GM19351 (cell line): ENCODE measurements at regions not wholly inside any gene's neighbourhood (a gene's known extent, or its start where the extent isn't known, plus 50 kb on each side); places are given as distances from the start of the nearest gene placed in this dataset.

Source experiments
- ATAC-seq: cut with Tn5 transposase; IDR thresholded peaks from one replicate; pipeline ENCODE4 v1.9.1; 2021; ENCODE audit warnings: mild to moderate bottlenecking, moderate library complexity; ENCODE audit not compliant: unreplicated experiment

- no peak for ATAC-seq
These were observed 161.1 kb upstream of the EPHA7 start for GRCh38 chr6:93580446-93580845.

GRCh38 chr6:93575495-93576267, 156.3 kb upstream of the EPHA7 start:
- no peak for ATAC-seq

- no peak for ATAC-seq
These were observed 154.9 kb upstream of the EPHA7 start for GRCh38 chr6:93574299-93574698.

GRCh38 chr6:93571346-93571745, 152.0 kb upstream of the EPHA7 start:
- no peak for ATAC-seq

- ATAC-seq, result no peak
These were observed 148.8 kb upstream of the EPHA7 start for GRCh38 chr6:93568169-93568568.

- ATAC-seq, result no peak
These were observed 147.8 kb upstream of the EPHA7 start for GRCh38 chr6:93567164-93567563.

- ATAC-seq, result no peak
These were observed 146.9 kb upstream of the EPHA7 start for GRCh38 chr6:93566285-93566684.

- ATAC-seq, result no peak
These were observed 143.2 kb upstream of the EPHA7 start for GRCh38 chr6:93562582-93562981.

- no peak for ATAC-seq
These were observed 135.9 kb upstream of the EPHA7 start for GRCh38 chr6:93555292-93555691.

GRCh38 chr6:93554018-93554417, 134.7 kb upstream of the EPHA7 start:
- no peak for ATAC-seq

GRCh38 chr6:93550551-93551276, 131.4 kb upstream of the EPHA7 start:
- no peak for ATAC-seq

- no peak for ATAC-seq
These were observed 130.5 kb upstream of the EPHA7 start for GRCh38 chr6:93549868-93550267.

- no peak for ATAC-seq
These were observed 105.5 kb upstream of the EPHA7 start for GRCh38 chr6:93524671-93525451.

GRCh38 chr6:93523365-93523764, 104.0 kb upstream of the EPHA7 start:
- no peak for ATAC-seq

GRCh38 chr6:93516441-93516840, 97.1 kb upstream of the EPHA7 start:
- ATAC-seq, result no peak

- ATAC-seq, result no peak
These were observed 96.4 kb upstream of the EPHA7 start for GRCh38 chr6:93515736-93516135.

- ATAC-seq, result no peak
These were observed 79.4 kb upstream of the EPHA7 start for GRCh38 chr6:93498713-93499112.

GRCh38 chr6:93496548-93496947, 77.2 kb upstream of the EPHA7 start:
- no peak for ATAC-seq

GRCh38 chr6:93494057-93494456, 74.7 kb upstream of the EPHA7 start:
- no peak for ATAC-seq

- ATAC-seq, result no peak
These were observed 55.4 kb upstream of the EPHA7 start for GRCh38 chr6:93474733-93475179.

- ATAC-seq, result no peak
These were observed 51.9 kb upstream of the EPHA7 start for GRCh38 chr6:93471281-93471680.
